ENCODE measurements at regions not wholly inside any gene's neighbourhood (a gene's known extent, or its start where the extent isn't known, plus 50 kb on each side); places are given as distances from the start of the nearest gene placed in this dataset.

DNA sequence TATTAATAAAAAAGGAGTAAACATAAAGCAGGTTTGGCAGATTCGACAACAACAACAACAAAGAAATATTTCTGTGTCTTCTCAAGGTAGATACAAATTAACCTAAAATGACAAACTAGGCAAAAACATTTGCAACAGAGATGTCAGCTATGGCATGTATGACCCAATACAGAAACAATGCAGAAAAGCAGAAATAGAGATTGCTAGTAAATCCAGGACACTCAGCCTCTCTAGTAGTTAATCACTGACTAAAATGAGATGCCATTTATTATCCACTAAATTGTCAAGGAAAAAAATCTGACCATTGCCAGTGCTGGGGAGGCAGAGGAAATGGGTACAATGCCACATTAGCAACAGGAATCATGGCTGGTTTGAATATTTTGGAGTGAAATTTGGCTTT lies 250.5 kb downstream of the TEX29 start:
- Histone ChIP-seq H3K4me2 (ENCODE audit: low read depth, low read length) (no peak overlapping the region), H3K9me3 (replicated peaks; ENCODE audit: insufficient read depth, low read length) (no peaks in the 10 kb centered on the region), H3K9me2 (replicated peaks; ENCODE audit: insufficient read depth, low read length) (no peaks in the 10 kb centered on the region), H3K9ac (ENCODE audit: low read length) (no peak overlapping the region), H3K36me3 (replicated peaks; ENCODE audit: insufficient read depth, low read length) (0 out of 2 replicates have a peak, but pooled peaks cover 4% of the 10 kb centered on the region), H3K27ac (ENCODE audit: low read length) (no peak overlapping the region), H3K79me2 (ENCODE audit: low read length) (0 out of 2 replicates have a peak, but pooled peaks cover 3% of the 10 kb centered on the region), H2AFZ (ENCODE audit: low read length) (no peak overlapping the region), H3K4me3 (ENCODE audit: low read length) (no peak overlapping the region), H3F3A (ENCODE audit: insufficient read depth, low read length) (no peaks in the 10 kb centered on the region), H3K27me3 (replicated peaks; ENCODE audit: insufficient read depth, low read length) (no peaks in the 10 kb centered on the region), H4K20me1 (ENCODE audit: insufficient read depth, low read length) (no peaks in the 10 kb centered on the region), H3K4me1 (ENCODE audit: low read length) (no peaks in the 10 kb centered on the region)
- DNase-seq: no peak
- TF ChIP-seq, protein P1, sequence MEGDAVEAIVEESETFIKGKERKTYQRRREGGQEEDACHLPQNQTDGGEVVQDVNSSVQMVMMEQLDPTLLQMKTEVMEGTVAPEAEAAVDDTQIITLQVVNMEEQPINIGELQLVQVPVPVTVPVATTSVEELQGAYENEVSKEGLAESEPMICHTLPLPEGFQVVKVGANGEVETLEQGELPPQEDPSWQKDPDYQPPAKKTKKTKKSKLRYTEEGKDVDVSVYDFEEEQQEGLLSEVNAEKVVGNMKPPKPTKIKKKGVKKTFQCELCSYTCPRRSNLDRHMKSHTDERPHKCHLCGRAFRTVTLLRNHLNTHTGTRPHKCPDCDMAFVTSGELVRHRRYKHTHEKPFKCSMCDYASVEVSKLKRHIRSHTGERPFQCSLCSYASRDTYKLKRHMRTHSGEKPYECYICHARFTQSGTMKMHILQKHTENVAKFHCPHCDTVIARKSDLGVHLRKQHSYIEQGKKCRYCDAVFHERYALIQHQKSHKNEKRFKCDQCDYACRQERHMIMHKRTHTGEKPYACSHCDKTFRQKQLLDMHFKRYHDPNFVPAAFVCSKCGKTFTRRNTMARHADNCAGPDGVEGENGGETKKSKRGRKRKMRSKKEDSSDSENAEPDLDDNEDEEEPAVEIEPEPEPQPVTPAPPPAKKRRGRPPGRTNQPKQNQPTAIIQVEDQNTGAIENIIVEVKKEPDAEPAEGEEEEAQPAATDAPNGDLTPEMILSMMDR (IDR thresholded peaks at IDR 0.05; ENCODE audit: low read length): no peak
- TF ChIP-seq EZH2 (optimal IDR thresholded peaks at IDR 0.05; ENCODE audit: low read depth, low read length) (no peak), EZH2phosphoT487 (IDR thresholded peaks at IDR 0.05; ENCODE audit: low read length) (no peak)

DNA sequence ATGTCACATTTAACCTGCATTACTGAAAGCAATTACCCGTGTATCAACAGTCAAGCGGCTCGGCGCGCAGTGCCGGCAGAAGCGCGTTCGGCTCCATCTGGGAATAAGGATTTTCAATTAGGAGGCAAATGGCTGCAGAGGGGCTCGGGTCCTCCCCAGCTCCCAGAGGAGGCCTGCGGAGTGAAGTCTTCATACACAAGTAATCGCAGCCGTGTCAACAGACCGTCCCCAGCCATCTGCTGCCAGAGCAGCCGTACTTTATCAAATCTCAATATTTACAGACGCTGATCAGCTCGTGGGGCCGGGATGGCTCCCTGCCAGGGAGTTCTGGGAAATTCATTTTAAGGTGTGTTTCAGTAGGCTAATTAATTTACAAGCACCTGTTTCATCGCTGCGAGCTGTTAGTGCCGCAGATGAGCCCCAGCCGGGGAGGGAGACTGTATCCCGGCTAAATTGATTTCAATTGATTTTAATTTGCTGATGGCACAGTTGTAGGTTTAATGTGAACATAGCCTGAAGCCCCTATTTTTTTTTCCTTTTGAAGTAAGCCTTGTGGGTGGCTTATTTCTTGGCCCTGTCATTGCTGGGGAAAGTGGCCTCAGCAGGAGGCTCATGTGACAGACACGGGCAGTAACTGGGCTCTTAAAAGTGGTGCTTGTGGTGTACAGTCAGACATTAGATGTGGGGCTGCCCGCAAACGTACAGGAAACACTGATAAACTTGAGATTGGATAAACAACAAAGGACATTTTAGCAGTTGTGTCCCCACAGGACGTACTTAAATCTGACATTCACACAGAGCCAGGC lies 252.7 kb downstream of the TEX29 start:
- no peak for TF ChIP-seq EZH2phosphoT487 (IDR thresholded peaks at IDR 0.05; ENCODE audit: low read length)
- TF ChIP-seq EZH2 (optimal IDR thresholded peaks at IDR 0.05; ENCODE audit: low read depth, low read length): no peak
- TF ChIP-seq, protein P1 (IDR thresholded peaks at IDR 0.05; ENCODE audit: low read length): no peak
- no peaks in the 10 kb centered on the region for H3K27me3 ChIP-seq (replicated peaks; ENCODE audit: insufficient read depth, low read length)
- H3K27ac ChIP-seq (ENCODE audit: low read length): no peak overlapping the region
- no peak for DNase-seq
- no peaks in the 10 kb centered on the region for H3K9me2 ChIP-seq (replicated peaks; ENCODE audit: insufficient read depth, low read length)
- no peak overlapping the region for H3K4me2 ChIP-seq (ENCODE audit: low read depth, low read length)
- H3K9ac ChIP-seq (ENCODE audit: low read length): no peak overlapping the region
- no peaks in the 10 kb centered on the region for H3K9me3 ChIP-seq (replicated peaks; ENCODE audit: insufficient read depth, low read length)
- no peak overlapping the region for H3K4me3 ChIP-seq (ENCODE audit: low read length)
- H3F3A ChIP-seq (ENCODE audit: insufficient read depth, low read length): no peaks in the 10 kb centered on the region
- no peak overlapping the region for H2AFZ ChIP-seq (ENCODE audit: low read length)
- H3K36me3 ChIP-seq (replicated peaks; ENCODE audit: insufficient read depth, low read length): 0 out of 2 replicates have a peak, but pooled peaks cover 4% of the 10 kb centered on the region
- H3K79me2 ChIP-seq (ENCODE audit: low read length): 0 out of 2 replicates have a peak, but pooled peaks cover 3% of the 10 kb centered on the region
- no peaks in the 10 kb centered on the region for H3K4me1 ChIP-seq (ENCODE audit: low read length)
- H4K20me1 ChIP-seq (ENCODE audit: insufficient read depth, low read length): no peaks in the 10 kb centered on the region

DNA sequence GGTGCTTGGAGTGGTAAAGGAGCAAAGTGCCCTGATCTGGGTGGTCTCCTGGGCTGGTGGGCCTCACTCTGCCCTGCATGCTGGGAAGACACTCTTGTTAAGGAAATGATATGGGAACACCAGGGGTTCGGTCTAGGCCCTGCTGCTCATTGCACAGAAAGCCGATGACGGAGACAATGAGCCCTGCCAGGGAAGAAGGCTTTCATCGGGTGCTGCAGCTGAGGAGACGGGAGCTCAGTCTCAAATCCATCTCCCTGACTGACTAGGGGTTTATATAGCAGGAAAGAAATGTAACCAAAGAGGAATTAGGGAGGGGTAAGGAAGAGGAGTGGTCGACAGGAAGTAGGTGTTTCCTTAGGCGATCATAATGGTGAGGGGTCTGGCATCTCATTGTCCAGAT lies 253.4 kb downstream of the TEX29 start:
- Histone ChIP-seq H3K4me2 (ENCODE audit: low read depth, low read length) (no peak overlapping the region), H3K4me3 (ENCODE audit: low read length) (no peak overlapping the region), H4K20me1 (ENCODE audit: insufficient read depth, low read length) (no peaks in the 10 kb centered on the region), H3K9me3 (replicated peaks; ENCODE audit: insufficient read depth, low read length) (no peaks in the 10 kb centered on the region), H3K9ac (ENCODE audit: low read length) (no peak overlapping the region), H3K9me2 (replicated peaks; ENCODE audit: insufficient read depth, low read length) (no peaks in the 10 kb centered on the region), H3K79me2 (ENCODE audit: low read length) (0 out of 2 replicates have a peak, but pooled peaks cover 3% of the 10 kb centered on the region), H3F3A (ENCODE audit: insufficient read depth, low read length) (no peaks in the 10 kb centered on the region), H3K4me1 (ENCODE audit: low read length) (no peaks in the 10 kb centered on the region), H3K36me3 (replicated peaks; ENCODE audit: insufficient read depth, low read length) (0 out of 2 replicates have a peak, but pooled peaks cover 4% of the 10 kb centered on the region), H3K27me3 (replicated peaks; ENCODE audit: insufficient read depth, low read length) (no peaks in the 10 kb centered on the region), H3K27ac (ENCODE audit: low read length) (no peak overlapping the region), H2AFZ (ENCODE audit: low read length) (no peak overlapping the region)
- DNase-seq: no peak
- no peak for TF ChIP-seq EZH2 (optimal IDR thresholded peaks at IDR 0.05; ENCODE audit: low read depth, low read length)
- no peak for TF ChIP-seq EZH2phosphoT487 (IDR thresholded peaks at IDR 0.05; ENCODE audit: low read length)
- TF ChIP-seq, protein P1 (IDR thresholded peaks at IDR 0.05; ENCODE audit: low read length): no peak
